ENCODE measurements at regions not wholly inside any gene's neighbourhood (a gene's known extent, or its start where the extent isn't known, plus 50 kb on each side); places are given as distances from the start of the nearest gene placed in this dataset.

GRCh38 chr2:129611471-129611870 is 368.0 kb upstream of the RAB6C start:
- TF ChIP-seq, protein P1, sequence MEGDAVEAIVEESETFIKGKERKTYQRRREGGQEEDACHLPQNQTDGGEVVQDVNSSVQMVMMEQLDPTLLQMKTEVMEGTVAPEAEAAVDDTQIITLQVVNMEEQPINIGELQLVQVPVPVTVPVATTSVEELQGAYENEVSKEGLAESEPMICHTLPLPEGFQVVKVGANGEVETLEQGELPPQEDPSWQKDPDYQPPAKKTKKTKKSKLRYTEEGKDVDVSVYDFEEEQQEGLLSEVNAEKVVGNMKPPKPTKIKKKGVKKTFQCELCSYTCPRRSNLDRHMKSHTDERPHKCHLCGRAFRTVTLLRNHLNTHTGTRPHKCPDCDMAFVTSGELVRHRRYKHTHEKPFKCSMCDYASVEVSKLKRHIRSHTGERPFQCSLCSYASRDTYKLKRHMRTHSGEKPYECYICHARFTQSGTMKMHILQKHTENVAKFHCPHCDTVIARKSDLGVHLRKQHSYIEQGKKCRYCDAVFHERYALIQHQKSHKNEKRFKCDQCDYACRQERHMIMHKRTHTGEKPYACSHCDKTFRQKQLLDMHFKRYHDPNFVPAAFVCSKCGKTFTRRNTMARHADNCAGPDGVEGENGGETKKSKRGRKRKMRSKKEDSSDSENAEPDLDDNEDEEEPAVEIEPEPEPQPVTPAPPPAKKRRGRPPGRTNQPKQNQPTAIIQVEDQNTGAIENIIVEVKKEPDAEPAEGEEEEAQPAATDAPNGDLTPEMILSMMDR (IDR thresholded peaks at IDR 0.05) = no peak
- TF ChIP-seq POLR2A (IDR thresholded peaks at IDR 0.05) = no peak
